Omental fat pad (tissue), 3 donors: ENCODE measurements at regions not wholly inside any gene's neighbourhood (a gene's known extent, or its start where the extent isn't known, plus 50 kb on each side); places are given as distances from the start of the nearest gene placed in this dataset.
"Not testable (repeated sequence)": the region's sequence is repeated elsewhere in the genome, so short reads cannot be mapped to it uniquely, and the experiment has no call there.

Experiments
- ATAC-seq: fragments of 150-250 bp; one replicate; pipeline ENCODE4 v1.9.1; 2016; ENCODE audit warnings: mild to moderate bottlenecking, moderate library complexity; ENCODE audit not compliant: low FRiP score
- DNase-seq: peaks from one replicate; pipeline ENCODE4 v3.0.0-alpha.2; 2019; ENCODE audit warnings: low spot score
- TF ChIP-seq, protein P1 (sequence below), 3 donors: fragments of 450-650 bp; IDR thresholded peaks; one replicate each; pipeline ENCODE4 v1.5.1; 2016 to 2017; ENCODE audit warnings: antibody characterized with exemption in 3 of 3, mild to moderate bottlenecking in 3 of 3, moderate library complexity in 2 of 3

DNA sequence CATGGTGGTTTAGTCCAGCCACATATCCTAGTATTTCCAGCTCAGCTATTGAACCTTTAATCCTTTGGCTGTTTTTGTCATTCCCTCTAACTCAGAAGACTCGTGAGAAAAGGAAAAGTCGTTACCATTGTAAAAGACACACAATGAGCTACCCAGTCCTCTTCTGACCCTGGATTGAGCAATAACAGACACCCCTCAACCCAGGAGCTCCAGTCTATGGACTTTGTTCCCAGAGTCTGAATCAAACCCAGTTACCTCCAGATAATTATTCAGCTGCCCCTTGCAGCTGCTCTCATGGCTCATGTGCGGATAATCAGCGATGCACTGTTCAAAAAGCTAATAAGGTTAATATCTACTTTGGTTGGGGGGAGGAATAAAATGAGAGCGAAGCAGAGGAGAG, 402.4 kb downstream of the BTG1 start:
- TF ChIP-seq, protein P1, sequence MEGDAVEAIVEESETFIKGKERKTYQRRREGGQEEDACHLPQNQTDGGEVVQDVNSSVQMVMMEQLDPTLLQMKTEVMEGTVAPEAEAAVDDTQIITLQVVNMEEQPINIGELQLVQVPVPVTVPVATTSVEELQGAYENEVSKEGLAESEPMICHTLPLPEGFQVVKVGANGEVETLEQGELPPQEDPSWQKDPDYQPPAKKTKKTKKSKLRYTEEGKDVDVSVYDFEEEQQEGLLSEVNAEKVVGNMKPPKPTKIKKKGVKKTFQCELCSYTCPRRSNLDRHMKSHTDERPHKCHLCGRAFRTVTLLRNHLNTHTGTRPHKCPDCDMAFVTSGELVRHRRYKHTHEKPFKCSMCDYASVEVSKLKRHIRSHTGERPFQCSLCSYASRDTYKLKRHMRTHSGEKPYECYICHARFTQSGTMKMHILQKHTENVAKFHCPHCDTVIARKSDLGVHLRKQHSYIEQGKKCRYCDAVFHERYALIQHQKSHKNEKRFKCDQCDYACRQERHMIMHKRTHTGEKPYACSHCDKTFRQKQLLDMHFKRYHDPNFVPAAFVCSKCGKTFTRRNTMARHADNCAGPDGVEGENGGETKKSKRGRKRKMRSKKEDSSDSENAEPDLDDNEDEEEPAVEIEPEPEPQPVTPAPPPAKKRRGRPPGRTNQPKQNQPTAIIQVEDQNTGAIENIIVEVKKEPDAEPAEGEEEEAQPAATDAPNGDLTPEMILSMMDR (IDR thresholded peaks at IDR 0.05) = no peak
- no peak for DNase-seq
- no peak for ATAC-seq

DNA sequence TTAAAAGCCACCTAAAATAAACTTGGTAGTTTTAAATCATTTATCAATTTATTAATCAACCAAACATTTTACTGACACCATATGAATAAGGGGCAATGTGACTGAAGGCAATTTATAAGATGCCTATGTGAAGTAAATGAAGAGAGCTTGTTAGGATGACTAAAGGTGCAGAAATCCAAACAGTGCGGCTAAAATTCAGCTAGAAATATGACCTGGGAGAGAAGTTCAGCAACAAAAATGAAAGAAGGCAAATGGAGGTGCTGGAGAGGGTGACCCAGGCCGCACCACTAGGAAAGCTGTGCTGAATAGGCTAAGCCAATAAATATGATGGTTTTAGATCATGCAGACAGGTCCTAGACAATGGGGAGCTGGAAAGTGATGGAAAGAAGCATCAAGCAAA, 403.7 kb downstream of the BTG1 start:
- TF ChIP-seq, protein P1 (IDR thresholded peaks at IDR 0.05) = no peak
- no peak for ATAC-seq
- no peak for DNase-seq

DNA sequence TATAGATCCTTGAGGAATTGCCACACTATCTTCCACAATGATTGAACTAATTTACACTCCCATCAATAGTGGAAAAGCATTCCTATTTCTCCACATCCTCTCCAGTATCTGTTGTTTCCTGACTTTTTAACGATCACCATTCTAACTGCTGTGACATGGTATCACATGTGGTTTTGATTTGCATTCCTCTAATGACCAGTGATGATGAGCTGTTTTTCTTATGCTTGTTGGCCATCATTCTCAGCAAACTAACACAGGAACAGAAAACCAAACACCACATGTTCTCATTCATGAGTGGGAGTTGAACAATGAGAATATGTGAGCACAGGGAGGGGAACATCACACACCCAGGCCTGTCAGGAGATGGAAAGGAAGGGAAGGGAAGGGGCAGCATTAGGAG, 411.8 kb downstream of the BTG1 start:
- not testable (repeated sequence) for ATAC-seq

DNA sequence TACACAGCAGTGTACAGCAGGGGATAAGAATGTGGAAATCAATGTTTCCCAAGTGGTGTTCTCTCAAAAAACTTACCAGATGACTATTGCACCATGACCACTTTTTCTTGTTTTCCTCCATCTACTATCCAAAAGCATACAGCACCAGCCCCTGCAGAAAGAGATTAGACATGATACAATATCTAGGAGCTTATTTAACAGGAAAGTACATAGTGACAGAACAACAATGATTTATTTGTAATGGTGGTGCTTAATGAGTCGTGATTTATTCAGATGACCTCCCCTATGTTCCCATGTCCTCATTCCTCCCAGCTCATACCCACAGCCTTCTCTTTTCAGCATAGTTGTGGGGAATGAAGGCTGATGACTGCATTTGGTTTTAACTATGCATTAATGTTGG, 413.6 kb downstream of the BTG1 start:
- DNase-seq = no peak

More for the DNA sequence above, 411.8 kb downstream of the BTG1 start:
- not testable (repeated sequence) for DNase-seq

DNA sequence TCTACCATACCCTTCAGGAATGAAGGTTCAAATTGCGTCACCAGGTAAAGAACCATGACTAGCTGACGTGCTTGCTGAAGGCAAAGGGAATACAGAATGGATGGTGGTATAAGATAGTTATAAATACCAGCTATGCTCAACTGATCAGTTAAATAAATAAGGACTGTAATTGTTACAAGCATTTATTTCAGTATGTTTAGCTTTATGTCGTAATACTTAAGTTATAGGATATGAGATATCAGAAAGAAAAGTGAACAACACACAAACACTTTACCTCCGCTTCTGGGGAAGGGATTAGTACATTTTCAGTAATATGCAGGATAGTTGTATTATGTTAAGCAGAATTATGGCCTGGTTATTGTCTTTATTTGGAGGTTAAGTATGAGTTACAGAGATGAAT, 416.1 kb downstream of the BTG1 start:
- DNase-seq = no peak
- TF ChIP-seq, protein P1 (IDR thresholded peaks at IDR 0.05) = no peak
- ATAC-seq = no peak

More for the DNA sequence above, 413.6 kb downstream of the BTG1 start:
- ATAC-seq = no peak
- TF ChIP-seq, protein P1 (IDR thresholded peaks at IDR 0.05) = no peak

DNA sequence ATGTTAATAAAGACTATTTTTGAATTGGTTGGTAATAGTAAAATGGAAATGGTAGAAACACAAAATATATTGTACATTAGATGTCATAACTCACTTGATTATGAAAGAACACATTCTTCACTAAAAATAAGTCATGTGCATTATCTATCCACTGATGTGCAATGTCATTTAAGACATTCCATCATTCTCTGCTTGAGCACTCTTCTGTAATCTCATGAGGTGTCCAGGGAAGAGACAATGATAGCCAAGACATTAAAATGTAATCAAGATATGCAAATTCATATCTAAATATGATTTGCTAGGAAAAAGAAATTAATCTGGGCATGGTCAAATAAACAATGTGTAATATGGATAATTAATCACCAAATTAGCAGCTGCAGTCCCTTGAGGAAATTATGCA, 422.5 kb downstream of the BTG1 start:
- TF ChIP-seq, protein P1 (IDR thresholded peaks at IDR 0.05) = no peak
- DNase-seq = no peak
- no peak for ATAC-seq

DNA sequence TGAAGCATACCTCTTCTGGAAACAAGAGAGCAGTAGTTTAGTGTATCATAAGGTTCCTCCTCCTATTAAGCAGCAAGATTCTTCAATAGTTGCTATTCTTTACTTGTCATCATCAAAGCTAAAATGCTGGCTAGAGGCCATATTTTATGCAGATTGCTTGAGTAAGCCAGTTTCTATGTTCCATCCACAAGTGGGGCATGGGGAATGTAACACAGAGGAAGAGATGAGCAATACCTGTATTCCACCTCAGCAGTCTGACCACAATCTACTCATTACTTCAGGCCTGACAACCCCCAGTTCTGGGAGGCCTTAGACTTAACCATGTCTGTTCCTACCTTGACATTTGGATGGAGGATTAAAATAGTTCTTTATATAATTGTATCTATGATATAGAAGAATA, 423.6 kb downstream of the BTG1 start:
- ATAC-seq = no peak
- TF ChIP-seq, protein P1 (IDR thresholded peaks at IDR 0.05) = no peak
- DNase-seq = no peak

DNA sequence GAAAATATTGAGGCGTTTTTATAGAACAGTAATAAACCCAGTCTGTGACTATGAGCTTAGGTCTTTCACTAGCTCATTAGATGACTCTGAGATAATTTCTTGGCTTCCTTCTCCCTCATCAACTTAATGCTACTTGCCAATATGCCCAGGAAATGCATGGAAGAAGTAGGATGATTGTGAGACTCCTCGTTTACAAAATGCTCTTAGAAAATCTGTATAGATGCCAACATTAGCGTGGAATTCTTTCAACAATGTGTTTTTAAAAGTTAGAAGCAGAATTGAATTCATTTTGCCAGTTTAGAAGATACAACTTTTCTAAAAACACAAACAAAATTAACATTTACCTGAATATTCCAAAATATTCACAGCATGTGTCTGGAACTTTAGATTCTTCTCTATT, 424.6 kb downstream of the BTG1 start:
- ATAC-seq (no peak), DNase-seq (no peak)
- TF ChIP-seq, protein P1 (IDR thresholded peaks at IDR 0.05) = no peak
